ENCODE measurements at regions not wholly inside any gene's neighbourhood (a gene's known extent, or its start where the extent isn't known, plus 50 kb on each side); places are given as distances from the start of the nearest gene placed in this dataset.
"Not testable (repeated sequence)": the region's sequence is repeated elsewhere in the genome, so short reads cannot be mapped to it uniquely, and the experiment has no call there.

GRCh38 chr1:222023025-222023424, 281.1 kb upstream of the DUSP10 start:
- DNase-seq, result no peak

DNA sequence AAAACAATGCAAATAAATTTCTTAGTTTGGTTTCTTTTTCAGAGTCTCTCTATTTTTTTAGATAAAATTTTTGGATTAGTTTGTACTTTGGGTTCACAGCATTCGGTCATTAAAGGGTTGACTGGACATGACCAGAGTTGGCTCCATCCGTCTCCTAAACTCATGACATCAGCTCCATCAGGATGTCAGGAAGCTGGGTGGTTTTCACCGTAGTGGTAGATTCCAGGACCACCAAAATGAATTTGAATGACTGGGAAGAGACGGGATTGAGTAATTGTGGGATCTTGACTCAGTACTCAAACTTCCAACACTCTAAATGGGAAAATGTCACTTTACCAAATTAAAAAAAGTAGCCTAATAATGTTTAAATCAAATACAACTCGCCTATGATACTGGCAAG, 279.2 kb upstream of the DUSP10 start:
- no peak for DNase-seq

DNA sequence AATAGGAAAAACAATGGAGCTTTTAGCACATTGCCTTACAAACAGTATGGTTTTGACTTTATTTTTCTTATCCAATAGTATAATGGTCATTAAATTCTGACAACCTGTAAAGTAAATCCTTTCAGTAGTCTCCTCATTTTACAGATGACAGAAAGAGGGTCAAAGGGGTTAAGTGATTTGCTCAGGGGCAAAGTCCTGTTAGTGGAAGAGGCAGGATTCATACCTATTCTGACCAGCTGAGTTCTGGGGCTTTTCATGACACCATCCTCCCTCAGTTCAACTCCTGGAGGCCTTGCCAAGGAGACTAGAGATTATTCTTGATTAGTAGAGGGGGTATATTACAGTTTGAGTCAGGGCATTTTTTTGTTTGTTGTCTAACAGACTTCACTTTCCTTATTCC, 278.7 kb upstream of the DUSP10 start:
- no peak for DNase-seq

GRCh38 chr1:222019029-222019428, 277.1 kb upstream of the DUSP10 start:
- DNase-seq, result no peak

- no peak for DNase-seq
These were observed 276.2 kb upstream of the DUSP10 start for GRCh38 chr1:222018041-222018440.

DNA sequence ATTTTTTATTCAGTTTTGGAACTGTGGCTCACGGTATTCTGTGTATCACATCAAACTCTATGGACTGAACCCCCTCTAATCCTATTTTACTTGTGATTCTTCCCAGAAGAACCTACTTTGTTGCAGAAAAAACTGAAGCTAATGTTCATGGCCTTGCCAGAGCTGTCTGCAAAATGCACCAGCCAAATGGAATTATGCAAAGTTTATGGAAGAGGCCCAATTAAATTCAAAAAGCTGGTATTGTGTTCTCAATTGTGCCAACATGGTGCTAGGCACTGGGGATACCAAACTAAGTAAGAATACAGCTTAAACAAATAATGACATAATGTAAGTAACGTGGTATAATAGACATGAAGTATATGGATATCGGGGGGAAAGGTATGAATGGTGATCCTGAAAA, 273.8 kb upstream of the DUSP10 start:
- no peak for DNase-seq

DNA sequence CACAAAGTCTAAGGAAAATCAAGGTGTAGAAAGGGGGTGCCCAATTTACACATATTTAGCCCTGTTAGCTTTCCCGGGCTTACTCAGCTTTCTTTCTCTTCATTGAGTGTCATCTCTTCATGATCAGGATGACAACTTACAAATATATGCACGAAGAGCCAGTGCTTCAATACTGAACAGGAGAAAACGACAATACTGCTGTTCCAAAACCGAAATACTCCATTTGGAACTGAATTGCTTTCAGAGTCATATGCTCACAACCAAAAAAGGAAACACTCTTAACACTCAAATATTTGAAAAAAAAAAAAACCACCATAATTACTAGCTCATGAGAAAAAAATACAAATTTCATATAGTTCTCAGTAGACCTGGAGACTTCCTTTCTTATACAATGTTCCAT, 272.1 kb upstream of the DUSP10 start:
- DNase-seq, result no peak

GRCh38 chr1:222012816-222013215, 270.9 kb upstream of the DUSP10 start:
- DNase-seq, result no peak

GRCh38 chr1:222010306-222010705, 268.4 kb upstream of the DUSP10 start:
- no peak for DNase-seq

DNA sequence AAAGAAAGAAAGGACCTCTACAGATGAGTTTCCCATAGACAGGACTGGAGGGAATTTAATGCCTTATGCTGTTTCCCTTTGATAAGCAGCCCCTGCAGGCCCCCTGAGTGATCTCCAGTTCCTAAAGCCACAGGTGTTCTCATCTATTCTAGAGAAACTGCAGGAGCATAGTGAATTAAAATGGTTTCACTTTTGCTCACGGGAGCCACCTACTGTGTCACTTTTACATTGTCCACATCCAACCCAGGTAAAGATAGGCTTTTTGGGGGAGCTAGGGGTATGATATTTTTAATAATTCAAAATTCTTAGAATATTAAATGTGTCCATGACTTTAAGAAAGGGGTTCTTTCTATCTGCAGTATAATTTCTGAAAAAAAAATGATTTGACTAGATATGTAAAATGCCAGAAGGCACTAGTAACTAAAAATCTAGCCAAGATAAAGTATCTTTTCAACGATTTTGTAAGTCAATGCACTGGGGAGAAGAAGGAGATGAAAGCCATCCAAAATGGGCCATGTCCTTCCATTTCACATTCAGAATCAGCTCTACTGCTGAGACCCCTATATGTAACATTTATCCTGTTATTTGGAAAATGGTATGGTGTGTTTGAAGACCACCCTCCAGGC, 267.3 kb upstream of the DUSP10 start:
- peak; percentile 24 for DNase-seq

DNA sequence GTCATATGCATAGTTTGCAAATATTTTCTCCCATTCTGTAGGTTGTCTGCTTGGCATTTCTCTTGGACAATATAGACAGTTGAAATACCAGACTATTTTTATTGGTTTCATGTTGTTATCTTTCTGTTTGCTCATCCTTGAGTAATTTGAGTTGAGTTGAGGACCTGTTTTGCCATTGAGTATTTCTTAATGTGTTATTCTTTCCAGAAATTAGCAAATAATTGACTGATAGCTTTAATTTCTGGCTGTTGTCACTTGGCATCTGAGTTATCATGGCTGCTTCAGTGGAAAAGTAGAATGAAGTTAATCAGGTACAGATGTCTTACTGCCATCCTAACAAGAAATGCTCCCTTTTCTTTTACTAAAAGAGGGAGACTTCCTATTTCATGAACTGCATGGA, 264.8 kb upstream of the DUSP10 start:
- no peak for DNase-seq

- no peak for DNase-seq
These were observed 262.9 kb upstream of the DUSP10 start for GRCh38 chr1:222004784-222005183.

GRCh38 chr1:222004034-222004433, 262.1 kb upstream of the DUSP10 start:
- DNase-seq, result no peak

GRCh38 chr1:222002503-222002902, 260.6 kb upstream of the DUSP10 start:
- DNase-seq, result no peak

DNA sequence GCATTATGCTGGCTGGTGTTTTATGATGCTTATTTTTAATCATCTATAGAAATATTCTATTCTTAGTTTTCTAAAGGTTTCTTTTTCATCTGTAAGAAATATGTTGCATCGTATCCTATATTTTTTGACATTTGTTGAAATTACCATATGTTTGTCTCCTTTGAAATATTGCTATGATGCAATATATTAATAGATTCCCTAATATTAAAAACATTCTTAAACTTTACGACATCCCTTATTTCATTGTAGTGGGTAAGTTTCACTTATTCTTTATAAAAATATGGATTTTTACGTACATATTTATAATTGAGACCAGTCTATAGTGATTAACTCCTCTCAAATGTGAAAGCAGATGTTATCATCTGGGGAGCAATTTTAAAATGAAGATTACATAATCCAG, 258.2 kb upstream of the DUSP10 start:
- DNase-seq, result no peak

GRCh38 chr1:221998781-221999180, 256.9 kb upstream of the DUSP10 start:
- DNase-seq, result no peak

DNA sequence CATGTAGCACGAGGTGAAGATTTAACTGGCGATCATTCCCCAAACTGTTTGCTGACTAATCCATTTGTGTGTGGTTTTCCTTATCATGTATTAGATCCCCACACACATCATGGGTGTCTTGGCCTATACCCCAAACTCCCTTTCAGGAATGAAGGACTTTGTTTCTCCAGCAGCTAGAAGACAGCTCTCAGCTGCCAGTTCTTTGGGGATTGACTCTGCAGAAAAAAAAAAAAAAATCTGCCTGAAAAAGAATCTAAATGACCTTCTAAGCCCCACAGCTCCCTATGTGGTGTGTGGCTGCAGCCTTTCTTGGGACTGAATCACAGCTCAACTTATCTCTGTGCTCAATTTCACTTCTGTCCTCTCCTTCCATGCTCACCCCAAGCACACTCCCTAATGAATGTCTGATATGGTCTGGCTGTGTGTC, 256.3 kb upstream of the DUSP10 start:
- no peak for DNase-seq

- DNase-seq, result not testable (repeated sequence)
These were observed 255.1 kb upstream of the DUSP10 start for GRCh38 chr1:221997012-221997411.

DNA sequence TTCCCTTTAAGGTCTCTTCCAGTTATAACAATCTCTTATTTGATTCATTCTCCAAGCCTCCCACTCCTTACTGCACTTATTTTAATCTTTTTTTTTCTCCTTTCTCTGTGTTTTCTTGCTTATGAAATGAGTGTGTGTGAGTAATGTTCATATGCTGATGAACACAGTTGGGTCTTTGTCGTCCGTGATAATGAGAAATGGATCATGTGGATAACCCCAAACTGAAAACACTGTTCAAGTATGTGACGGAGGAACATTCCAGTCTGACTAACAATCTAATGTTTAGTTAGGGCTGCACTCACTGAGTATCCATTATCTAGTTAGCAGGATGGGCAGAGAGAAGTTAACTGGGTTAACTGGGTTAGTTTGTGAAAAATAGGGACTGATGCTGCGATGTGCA, 253.1 kb upstream of the DUSP10 start:
- DNase-seq, result no peak

- peak; percentile 21 for DNase-seq
These were observed 252.4 kb upstream of the DUSP10 start for GRCh38 chr1:221994274-221994698.

DNA sequence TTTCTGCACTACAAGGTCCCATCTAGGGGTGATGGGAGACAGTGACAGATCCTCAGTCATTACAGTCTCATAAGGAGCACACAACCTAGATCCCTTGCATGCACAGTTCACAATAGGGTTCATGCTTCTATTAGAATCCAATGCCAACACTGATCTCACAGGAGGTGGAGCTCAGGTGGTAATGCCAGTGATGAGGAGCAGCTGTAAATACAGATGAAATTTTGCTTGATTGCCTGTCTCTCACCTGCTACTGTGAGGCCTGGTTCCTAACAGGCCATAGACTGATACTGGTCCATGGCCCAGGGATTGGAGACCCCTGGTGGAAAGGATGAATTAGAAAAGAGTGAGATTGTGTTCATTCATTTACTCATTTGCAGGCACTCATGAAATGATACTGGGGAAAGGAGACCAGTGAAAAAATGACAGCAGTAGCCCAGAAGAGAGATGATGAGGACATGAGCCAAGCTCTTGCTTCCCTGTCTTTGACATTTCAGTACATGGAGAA, 251.6 kb upstream of the DUSP10 start:
- no peak for DNase-seq

- no peak for DNase-seq
These were observed 250.5 kb upstream of the DUSP10 start for GRCh38 chr1:221992427-221992826.

DNA sequence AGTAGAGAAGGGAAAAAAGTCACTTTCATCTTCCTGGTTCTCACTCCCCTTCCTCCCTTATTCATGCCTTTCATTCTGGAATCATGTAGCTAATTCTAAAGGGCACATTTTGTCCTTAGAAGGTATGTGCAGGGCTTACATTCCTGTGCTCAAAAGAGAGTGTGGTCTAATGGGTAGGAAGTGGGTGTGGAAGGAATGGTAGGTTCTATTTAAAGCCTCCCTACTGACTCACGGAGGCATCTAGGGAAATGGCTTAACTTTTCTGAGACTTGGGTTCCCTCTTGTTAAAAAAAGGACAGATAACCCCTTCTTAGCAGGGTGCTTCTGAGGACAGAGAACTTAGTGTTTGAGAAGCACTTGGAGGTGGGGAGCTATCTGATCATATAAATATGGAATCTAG, 249.3 kb upstream of the DUSP10 start:
- DNase-seq, result no peak

GRCh38 chr1:221989741-221990140, 247.9 kb upstream of the DUSP10 start:
- DNase-seq, result no peak

GRCh38 chr1:221988829-221989228, 246.9 kb upstream of the DUSP10 start:
- DNase-seq, result no peak

Data from activated naive CD4-positive, alpha-beta T cell treated with anti-CD3 and anti-CD28 coated beads, Interleukin-2, amount 50 U/mL, for 16 hours (primary cell).